ENCODE measurements at regions not wholly inside any gene's neighbourhood (a gene's known extent, or its start where the extent isn't known, plus 50 kb on each side); places are given as distances from the start of the nearest gene placed in this dataset.
"Not testable (repeated sequence)": the region's sequence is repeated elsewhere in the genome, so short reads cannot be mapped to it uniquely, and the experiment has no call there.

- DNase-seq: no peak
Measured at GRCh38 chrX:943035-943434, 269.4 kb downstream of the CRLF2 start.

- no peak for DNase-seq
Measured at GRCh38 chrX:940691-941090, 271.8 kb downstream of the CRLF2 start.

DNA sequence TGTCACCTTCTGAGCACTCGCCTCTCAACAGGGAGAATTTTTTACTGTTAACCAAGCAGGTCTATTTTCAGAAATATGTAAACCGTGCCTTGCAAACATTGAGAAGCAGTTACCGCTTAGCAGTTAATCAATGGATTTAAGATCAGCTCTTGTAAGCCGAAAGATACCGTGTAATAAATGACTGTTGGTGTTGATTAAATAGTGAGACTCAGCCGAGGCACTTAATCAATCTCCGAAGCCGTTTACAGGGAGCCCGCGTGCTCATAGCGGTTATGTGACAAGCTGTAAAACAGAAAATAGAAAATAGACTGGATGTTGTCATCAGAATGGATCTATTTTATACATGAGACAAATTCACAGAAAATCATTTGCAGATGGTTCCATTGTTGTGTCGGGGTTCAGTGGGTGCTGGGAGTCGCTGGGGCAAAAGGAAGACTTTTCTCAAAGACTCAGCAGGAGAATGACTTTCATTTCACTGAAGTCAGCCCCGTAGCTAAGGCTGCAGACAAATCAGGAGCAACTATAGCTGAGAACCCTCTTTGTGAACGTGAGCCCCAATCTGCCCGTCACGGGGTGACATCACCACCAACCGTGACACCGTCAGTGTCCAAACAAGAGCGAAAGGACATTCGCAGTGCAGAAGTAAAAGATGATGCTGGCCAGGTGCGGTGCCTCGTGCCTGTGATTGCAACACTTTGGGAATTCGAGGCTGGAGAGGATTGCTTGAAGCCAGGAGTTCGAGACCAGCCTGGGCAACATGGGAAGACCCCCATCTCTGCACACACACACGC is 275.3 kb downstream of the CRLF2 start:
- no peak for DNase-seq

DNA sequence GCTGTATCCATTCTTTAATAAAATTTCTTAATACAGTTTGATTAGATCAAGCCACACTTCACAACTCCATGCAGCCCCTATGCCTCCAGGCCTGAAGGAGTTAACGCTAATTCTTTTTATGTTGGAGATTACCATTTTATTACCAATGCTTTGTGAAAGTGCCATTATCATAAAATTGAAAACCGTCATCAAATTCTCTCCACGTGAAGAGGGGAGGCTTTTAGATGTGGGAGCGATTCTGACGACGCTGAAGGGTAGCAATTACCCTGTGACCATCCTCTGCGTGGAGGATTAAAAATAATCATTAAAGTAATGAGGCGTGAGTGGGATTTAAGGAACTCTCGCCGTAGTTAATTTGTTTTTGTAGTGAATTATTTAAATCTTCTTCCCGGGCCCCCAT is 278.8 kb downstream of the CRLF2 start:
- no peak for DNase-seq

- no peak for DNase-seq
Measured at GRCh38 chrX:928606-929005, 283.8 kb downstream of the CRLF2 start.

GRCh38 chrX:926991-927390 is 285.5 kb downstream of the CRLF2 start:
- DNase-seq: no peak

- no peak for DNase-seq
Measured at GRCh38 chrX:926070-926469, 286.4 kb downstream of the CRLF2 start.

DNA sequence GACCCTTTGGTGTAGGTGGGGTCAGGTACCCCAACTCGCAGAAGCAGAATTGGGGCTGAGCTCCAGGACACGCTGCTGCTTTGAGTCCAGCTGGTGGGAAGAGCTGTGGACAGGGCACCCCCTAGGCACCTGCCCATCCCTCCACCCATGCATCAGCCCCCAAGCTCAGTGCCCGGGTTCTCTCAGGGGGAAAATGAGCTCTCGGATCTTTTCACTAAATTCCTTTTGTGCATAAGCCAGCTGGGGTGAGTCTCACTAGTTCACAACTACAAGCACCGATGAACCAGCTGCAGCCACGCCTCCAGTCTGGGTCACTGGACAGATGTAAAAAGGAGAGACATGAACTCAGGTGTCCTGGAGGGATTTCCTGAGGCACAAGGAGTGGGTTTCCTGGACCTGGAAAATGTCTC is 286.8 kb downstream of the CRLF2 start:
- no peak for DNase-seq

- no peak for DNase-seq
Measured at GRCh38 chrX:925094-925493, 287.4 kb downstream of the CRLF2 start.

DNA sequence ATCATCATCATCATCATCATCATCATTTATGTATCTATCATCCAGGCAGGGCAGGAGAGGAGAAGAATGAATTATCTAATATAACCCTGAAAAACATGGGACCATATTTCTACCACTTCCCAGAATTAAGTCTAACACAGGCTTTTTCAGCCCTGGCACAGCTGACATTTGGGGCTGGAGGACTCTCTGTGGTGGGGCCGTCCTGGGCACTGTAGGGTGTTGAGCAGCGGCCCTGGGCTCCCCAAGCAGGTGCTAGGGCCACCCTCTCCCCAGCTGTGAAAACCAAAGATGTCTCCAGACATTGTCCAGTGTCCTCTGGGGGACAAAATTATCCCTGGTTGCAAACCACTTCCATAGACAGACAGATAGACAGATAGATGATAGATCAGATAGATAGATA is 288.4 kb downstream of the CRLF2 start:
- no peak for DNase-seq

- no peak for DNase-seq
Measured at GRCh38 chrX:920234-920799, 289.7 kb downstream of the SHOX start.

- DNase-seq: no peak
Measured at GRCh38 chrX:916230-916599, 285.6 kb downstream of the SHOX start.

GRCh38 chrX:915427-916229 is 285.0 kb downstream of the SHOX start:
- no peak for DNase-seq

DNA sequence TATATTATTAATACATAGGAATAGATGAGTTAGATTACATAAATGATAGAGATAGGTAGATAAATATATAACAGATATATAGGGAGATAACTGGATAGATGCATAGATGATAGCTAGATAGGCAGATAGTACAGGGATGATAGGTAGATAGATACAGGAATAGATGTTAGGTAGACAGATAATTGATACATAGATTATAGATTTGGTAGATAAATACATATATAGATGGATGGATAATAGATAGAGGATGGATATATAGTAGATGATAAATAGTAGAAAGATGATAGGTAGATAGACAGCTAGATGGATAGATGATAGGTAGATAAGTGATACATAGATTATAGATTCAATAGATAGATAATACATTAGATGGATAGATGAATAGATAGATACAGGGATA is 283.6 kb downstream of the SHOX start:
- DNase-seq: no peak

DNA sequence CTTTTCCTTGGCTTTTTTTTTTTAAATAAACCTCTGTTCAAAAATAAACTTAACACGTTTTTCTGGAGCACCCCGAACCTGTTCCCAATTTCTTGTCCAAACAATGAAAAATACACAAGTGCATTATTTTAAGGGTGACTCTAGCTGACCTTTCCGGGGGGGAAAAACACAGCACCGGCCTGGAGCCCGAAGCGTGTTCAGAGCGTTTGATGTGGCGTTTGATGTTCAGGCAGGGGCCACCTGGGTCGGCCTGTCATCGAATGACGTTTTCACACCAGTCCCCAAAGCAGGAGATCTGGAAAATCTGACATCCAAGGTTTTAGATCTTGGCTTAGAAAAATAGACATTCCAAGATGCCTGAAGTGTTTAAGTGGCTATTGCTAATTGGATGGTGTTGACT is 282.1 kb downstream of the SHOX start:
- DNase-seq: no peak

DNA sequence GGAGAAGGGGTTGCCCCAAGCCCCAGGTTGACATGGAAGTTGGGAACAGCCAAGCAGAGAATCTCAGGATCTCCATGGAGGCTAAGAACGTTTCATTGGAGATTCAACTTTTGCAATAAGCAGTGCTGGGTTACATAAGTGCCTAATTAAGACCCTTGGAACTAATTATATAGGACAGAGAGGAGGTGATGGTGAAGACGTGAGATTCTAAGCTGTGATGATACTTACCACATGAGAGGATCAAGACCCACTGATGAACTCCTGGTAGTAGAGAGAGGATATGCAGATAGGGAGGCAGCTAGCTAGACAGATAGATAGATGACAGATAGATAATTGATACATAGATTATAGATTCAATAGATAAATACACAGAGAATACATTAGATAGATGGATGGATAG is 278.5 kb downstream of the SHOX start:
- DNase-seq: not testable (repeated sequence)

GRCh38 chrX:906586-906985 is 276.0 kb downstream of the SHOX start:
- DNase-seq: no peak

- DNase-seq: no peak
Measured at GRCh38 chrX:905848-906566, 275.4 kb downstream of the SHOX start.

- no peak for DNase-seq
Measured at GRCh38 chrX:903116-903515, 272.5 kb downstream of the SHOX start.

- no peak for DNase-seq
Measured at GRCh38 chrX:896256-896655, 265.7 kb downstream of the SHOX start.

DNA sequence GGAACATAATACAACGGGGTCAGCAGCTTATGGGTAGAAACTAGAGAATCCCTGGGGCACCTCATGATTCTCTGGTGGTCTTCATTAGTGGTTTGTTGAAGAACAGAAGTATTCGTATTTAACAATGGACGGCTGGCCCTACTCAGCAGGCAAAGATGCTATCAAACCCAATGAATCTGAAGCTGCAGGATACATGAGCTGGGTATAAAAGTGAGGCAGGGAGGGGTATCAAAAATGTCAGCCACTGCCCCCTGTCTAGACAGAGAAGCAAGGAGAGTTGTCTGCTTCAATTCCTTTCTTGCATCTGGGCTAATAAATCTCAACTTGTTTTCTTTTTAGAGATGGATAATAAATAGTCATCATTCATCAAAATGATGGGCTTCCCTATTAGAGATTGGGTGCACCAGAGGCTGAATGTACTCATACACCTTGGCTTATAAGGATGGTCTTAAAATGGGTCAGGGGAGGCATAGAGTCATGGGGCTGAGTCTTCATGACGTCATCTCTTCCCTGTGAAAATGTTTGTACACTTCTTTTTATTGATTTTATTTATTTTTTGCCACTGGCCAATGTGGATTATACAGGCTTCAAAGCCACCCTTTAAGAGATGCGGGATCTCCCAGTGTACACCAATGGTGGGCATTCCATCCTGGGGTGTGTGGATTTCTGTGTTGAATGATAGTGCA is 259.5 kb downstream of the SHOX start:
- DNase-seq: no peak

- DNase-seq: not testable (repeated sequence)
Measured at GRCh38 chrX:887724-888123, 257.1 kb downstream of the SHOX start.

- DNase-seq: no peak
Measured at GRCh38 chrX:883588-883987, 253.0 kb downstream of the SHOX start.
